Calu3 (cell line): ENCODE measurements at regions not wholly inside any gene's neighbourhood (a gene's known extent, or its start where the extent isn't known, plus 50 kb on each side); places are given as distances from the start of the nearest gene placed in this dataset.

Source experiments
- BruUV-seq: library from RNA; stranded (reverse); fragments of 400-500 nt; replicated peaks from 2 replicates; lab custom pipeline; 2021; lab: Mats Ljungman, UMichigan
- CTCF ChIA-PET: fragments of 300-600 bp; sonication (Branson Sonifier 250); formaldehyde crosslinking; loops from one replicate; lab custom pipeline; 2022; ENCODE audit warnings: antibody characterized with exemption; lab: Charles Lee
- DNase-seq: peaks from one replicate; pipeline ENCODE4 v3.0.0; 2022
- H3K27ac Mint-ChIP-seq: one replicate; pipeline ENCODE4 v1.8.0; 2022; ENCODE audit warnings: mixed read lengths; ENCODE audit not compliant: unreplicated experiment
- H3K27me3 Mint-ChIP-seq: one replicate; pipeline ENCODE4 v1.8.0; 2022; ENCODE audit warnings: mixed read lengths; ENCODE audit not compliant: unreplicated experiment
- H3K36me3 Mint-ChIP-seq: one replicate; pipeline ENCODE4 v1.8.0; 2022; ENCODE audit warnings: mild to moderate bottlenecking, moderate library complexity, mixed read lengths; ENCODE audit not compliant: insufficient read depth, unreplicated experiment
- H3K4me1 Mint-ChIP-seq: one replicate; pipeline ENCODE4 v1.8.0; 2022; ENCODE audit warnings: mild to moderate bottlenecking, low read depth, mixed read lengths; ENCODE audit not compliant: unreplicated experiment
- H3K4me3 Mint-ChIP-seq: one replicate; pipeline ENCODE4 v1.8.0; 2022; ENCODE audit warnings: mild to moderate bottlenecking, low read depth, moderate library complexity, mixed read lengths; ENCODE audit not compliant: unreplicated experiment
- H3K9me3 Mint-ChIP-seq: one replicate; pipeline ENCODE4 v1.8.0; 2022; ENCODE audit warnings: low read depth, mixed read lengths; ENCODE audit not compliant: unreplicated experiment
- CTCF ChIP-seq: fragments of 200-600 bp; IDR thresholded peaks from one replicate; pipeline ENCODE4 v1.8.0; 2022; ENCODE audit warnings: antibody characterized with exemption; ENCODE audit not compliant: unreplicated experiment
- intact Hi-C: fragments of 100-400 bp; cut with micrococcal nuclease; formaldehyde crosslinking; loops from one replicate; pipeline ENCODE4 v1.10.0; 2022; ENCODE audit not compliant: unreplicated experiment

DNA sequence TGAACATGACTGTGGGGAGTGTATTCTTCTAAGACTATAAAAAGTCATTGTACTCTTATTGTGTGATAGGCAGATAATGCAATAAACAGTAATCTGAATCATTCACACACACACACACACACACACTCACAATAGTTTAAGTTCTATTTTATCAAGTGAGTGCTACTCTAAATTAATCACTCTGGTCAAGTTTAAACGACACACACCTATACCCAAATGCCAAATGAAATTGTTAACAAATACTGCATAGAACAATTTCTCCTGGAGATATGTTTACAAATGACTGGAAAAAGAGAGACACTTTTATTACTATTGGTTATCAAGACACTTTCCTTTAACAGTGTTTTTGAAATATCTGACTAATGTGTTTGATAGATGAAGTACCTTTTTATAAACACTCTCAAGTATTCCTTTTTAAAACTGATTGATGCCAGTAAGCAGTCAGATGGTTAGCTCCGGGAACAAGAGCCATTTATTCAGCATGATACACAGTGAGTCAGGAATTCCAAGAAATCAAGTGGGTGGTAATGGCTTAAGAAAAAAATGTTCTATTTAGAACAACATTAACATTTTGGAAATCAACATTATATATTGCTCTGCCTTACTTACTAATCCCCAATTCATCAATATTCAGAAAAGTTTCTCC is 521.6 kb upstream of the ST8SIA4 start:
- Mint-ChIP-seq H3K4me3 (no peak overlapping the region), H3K4me1 (no peaks in the 10 kb centered on the region), H3K27me3 (no peaks in the 10 kb centered on the region), H3K27ac (no peak overlapping the region), H3K36me3 (no peaks in the 10 kb centered on the region), H3K9me3 (no peaks in the 10 kb centered on the region)
- no peak for TF ChIP-seq CTCF
- intact Hi-C loops: no loop called here
- BruUV-seq: no TSS peak
- no peak for DNase-seq
- CTCF ChIA-PET: no interaction called here

DNA sequence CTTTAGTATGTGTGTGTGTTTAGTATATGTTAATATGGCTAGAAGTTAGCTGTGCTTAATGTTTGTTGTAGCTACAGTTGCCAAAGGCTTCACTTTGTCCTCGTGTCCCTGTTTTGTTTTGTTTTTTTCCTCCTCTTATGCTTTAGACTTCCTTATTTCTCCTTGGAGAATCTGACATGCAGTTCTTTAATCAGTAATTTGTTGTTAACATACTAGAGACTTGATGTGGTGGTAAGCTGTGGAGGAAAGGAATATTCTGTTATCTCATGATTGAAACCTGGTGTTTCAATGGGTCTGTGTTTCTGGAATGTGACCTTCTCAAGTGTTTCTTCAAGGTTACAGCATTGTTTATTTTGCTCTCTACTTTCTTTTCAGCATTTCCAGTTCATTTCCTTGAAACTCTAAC is 515.6 kb upstream of the ST8SIA4 start:
- no peak overlapping the region for H3K27ac Mint-ChIP-seq
- no peaks in the 10 kb centered on the region for H3K36me3 Mint-ChIP-seq
- H3K9me3 Mint-ChIP-seq: no peaks in the 10 kb centered on the region
- no peak for DNase-seq
- no TSS peak for BruUV-seq
- CTCF ChIA-PET: no interaction called here
- H3K4me1 Mint-ChIP-seq: no peaks in the 10 kb centered on the region
- no peaks in the 10 kb centered on the region for H3K27me3 Mint-ChIP-seq
- intact Hi-C loops: no loop called here
- H3K4me3 Mint-ChIP-seq: no peak overlapping the region
- TF ChIP-seq CTCF: no peak

DNA sequence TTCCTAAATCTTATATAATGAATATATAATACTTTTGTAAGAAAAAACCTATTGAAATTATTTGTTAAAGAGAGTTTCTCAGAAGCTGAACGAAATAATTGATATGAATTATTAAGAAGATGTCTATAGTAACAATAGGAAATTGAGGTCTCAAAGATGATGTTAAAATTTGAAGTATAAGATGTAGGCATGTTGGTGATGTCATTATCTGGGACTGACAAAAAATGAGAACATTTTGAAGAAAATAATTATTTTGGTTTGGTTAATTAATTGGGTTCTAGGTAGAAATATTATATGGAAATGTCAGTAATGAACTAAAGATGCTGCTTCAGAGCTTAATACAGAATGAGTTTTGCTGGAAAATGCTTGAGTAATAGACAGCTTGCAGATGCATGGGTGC is 501.4 kb upstream of the ST8SIA4 start:
- no peaks in the 10 kb centered on the region for H3K4me1 Mint-ChIP-seq
- no peak for DNase-seq
- H3K4me3 Mint-ChIP-seq: no peak overlapping the region
- intact Hi-C loops: no loop called here
- CTCF ChIA-PET: no interaction called here
- H3K27ac Mint-ChIP-seq: no peak overlapping the region
- no peaks in the 10 kb centered on the region for H3K9me3 Mint-ChIP-seq
- no peak for TF ChIP-seq CTCF
- BruUV-seq: no TSS peak
- H3K27me3 Mint-ChIP-seq: no peaks in the 10 kb centered on the region
- H3K36me3 Mint-ChIP-seq: no peaks in the 10 kb centered on the region

DNA sequence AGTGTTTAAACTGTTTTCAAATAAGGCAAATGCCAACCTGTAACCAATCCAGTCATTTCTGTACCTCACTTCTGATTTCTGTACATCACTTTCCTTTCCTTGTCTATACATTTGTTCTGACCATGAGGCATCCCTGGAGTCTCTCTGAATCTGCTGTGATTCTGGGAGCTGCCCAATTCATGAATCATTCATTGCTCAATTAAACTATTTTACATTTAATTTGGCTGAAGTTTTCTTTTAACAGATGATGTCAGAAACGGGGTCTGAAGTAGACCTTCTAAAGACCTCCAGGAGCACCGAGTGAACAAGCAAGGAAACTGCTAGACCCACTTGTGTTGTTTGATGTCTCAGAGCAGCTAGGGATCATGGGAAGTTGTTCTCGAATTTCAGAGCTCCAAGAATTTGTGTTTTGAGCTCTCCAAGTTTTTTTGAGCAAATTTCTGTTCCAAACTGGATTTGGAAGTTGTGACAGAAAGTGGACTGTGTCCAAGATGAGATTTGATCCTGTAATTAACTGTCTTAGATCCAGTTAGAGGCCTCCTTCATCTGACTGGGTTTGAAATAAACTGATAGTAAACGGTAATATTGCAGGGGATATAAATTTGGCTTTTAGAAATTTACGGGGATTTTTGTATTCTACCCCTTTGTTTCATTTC is 490.8 kb upstream of the ST8SIA4 start:
- intact Hi-C loops: loop anchor here (10.0 kb wide), 3 partner anchors 281 to 761 kb away; no protein-coding TSS in a partner anchor
- Mint-ChIP-seq H3K27ac (no peak overlapping the region), H3K27me3 (no peaks in the 10 kb centered on the region), H3K9me3 (peaks cover 4% of the 10 kb centered on the region), H3K36me3 (no peaks in the 10 kb centered on the region), H3K4me3 (no peak overlapping the region), H3K4me1 (no peaks in the 10 kb centered on the region)
- no TSS peak for BruUV-seq
- DNase-seq: no peak
- no peak for TF ChIP-seq CTCF
- CTCF ChIA-PET: no interaction called here
